WERI-Rb-1 (cell line): ENCODE measurements at regions not wholly inside any gene's neighbourhood (a gene's known extent, or its start where the extent isn't known, plus 50 kb on each side); places are given as distances from the start of the nearest gene placed in this dataset.

Experiments
- DNase-seq: peaks from one replicate; pipeline ENCODE4 v3.0.0-alpha.2; 2020
- H3K27ac ChIP-seq: fragments of 250-450 bp; sonication (Bioruptor Pico); 2 replicates; pipeline ENCODE4 v1.5.1; 2020; ENCODE audit warnings: mild to moderate bottlenecking, moderate library complexity
- H3K27me3 ChIP-seq: fragments of 250-450 bp; sonication (Bioruptor Pico); 2 replicates; pipeline ENCODE4 v1.5.1; 2021; ENCODE audit warnings: mild to moderate bottlenecking, low read depth, moderate library complexity; ENCODE audit not compliant: insufficient read depth, severe bottlenecking
- H3K36me3 ChIP-seq: fragments of 250-450 bp; sonication (Bioruptor Pico); 2 replicates; pipeline ENCODE4 v1.5.1; 2020; ENCODE audit warnings: mild to moderate bottlenecking, moderate library complexity
- H3K4me3 ChIP-seq: 2 replicates; pipeline ENCODE4 v1.5.1; 2011; ENCODE audit warnings: low read depth, mild to moderate bottlenecking, control low read depth, low read length
- H3K9me3 ChIP-seq: fragments of 250-450 bp; sonication (Bioruptor Pico); 2 replicates; pipeline ENCODE4 v1.5.1; 2021; ENCODE audit warnings: mild to moderate bottlenecking, moderate library complexity; ENCODE audit not compliant: severe bottlenecking
- CTCF ChIP-seq: IDR thresholded peaks from 2 replicates; pipeline ENCODE4 v1.5.1; 2011; ENCODE audit warnings: low read depth, mild to moderate bottlenecking, control low read depth, inconsistent platforms, low read length

DNA sequence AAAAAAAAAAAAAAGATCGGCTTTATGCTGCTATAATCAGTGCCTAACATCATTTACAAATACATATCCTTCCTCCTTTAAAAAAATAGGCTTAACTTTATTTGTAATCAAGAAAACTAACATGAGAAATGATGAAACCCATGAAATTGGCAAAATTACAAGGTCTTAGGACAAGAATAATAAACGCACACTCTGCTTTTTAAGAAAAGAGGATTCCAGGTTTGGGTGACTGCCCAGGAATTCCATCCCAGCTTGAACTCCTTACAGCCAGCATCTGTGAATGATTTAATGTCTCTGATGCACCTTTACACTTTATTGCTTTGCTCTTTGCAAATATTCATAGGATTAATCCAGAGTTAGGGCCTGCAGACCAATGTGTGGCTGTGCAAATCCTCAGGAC, 196.0 kb downstream of the CBLN1 start:
- no peak for DNase-seq
- Histone ChIP-seq H3K4me3 (no peak overlapping the region), H3K9me3 (no peaks in the 10 kb centered on the region), H3K36me3 (no peaks in the 10 kb centered on the region), H3K27me3 (no peaks in the 10 kb centered on the region), H3K27ac (no peak overlapping the region)
- no peak for TF ChIP-seq CTCF

GRCh38 chr16:49084628-49085390, 196.8 kb downstream of the CBLN1 start:
- no peaks in the 10 kb centered on the region for H3K9me3 ChIP-seq
- DNase-seq = no peak
- H3K27ac ChIP-seq = no peak overlapping the region
- no peaks in the 10 kb centered on the region for H3K36me3 ChIP-seq
- no peak for TF ChIP-seq CTCF
- H3K27me3 ChIP-seq = no peaks in the 10 kb centered on the region
- H3K4me3 ChIP-seq = no peak overlapping the region

GRCh38 chr16:49081554-49081953, 200.1 kb downstream of the CBLN1 start:
- DNase-seq = no peak
- TF ChIP-seq CTCF = no peak
- no peak overlapping the region for H3K27ac ChIP-seq
- H3K4me3 ChIP-seq = no peak overlapping the region
- no peaks in the 10 kb centered on the region for H3K36me3 ChIP-seq
- H3K9me3 ChIP-seq = peaks cover 4% of the 10 kb centered on the region
- H3K27me3 ChIP-seq = no peaks in the 10 kb centered on the region

DNA sequence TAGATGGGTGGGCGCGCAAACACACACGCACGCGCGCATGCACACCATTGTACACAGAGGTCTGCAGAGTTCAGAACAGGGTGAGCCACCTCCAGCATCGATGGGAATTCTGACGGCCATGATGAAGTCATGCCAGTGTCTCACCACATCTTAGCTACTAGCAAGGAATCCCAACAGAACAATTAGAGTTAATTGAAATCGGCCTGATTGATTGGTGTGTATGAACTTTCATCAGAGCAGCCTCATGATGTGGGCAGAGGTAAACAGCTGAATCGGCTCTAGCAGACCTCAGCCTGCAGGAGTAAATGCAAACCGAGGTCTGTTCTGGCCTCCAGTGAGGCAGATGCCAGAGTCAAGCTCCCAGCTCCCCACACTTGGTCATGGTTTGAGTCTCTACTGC, 200.6 kb downstream of the CBLN1 start:
- Histone ChIP-seq H3K36me3 (no peaks in the 10 kb centered on the region), H3K27me3 (no peaks in the 10 kb centered on the region), H3K9me3 (peaks cover 4% of the 10 kb centered on the region), H3K27ac (no peak overlapping the region), H3K4me3 (no peak overlapping the region)
- TF ChIP-seq CTCF = no peak
- no peak for DNase-seq

GRCh38 chr16:49078571-49078970, 203.1 kb downstream of the CBLN1 start:
- TF ChIP-seq CTCF = no peak
- Histone ChIP-seq H3K36me3 (no peaks in the 10 kb centered on the region), H3K4me3 (no peak overlapping the region), H3K27me3 (no peaks in the 10 kb centered on the region), H3K27ac (no peak overlapping the region), H3K9me3 (peaks cover 4% of the 10 kb centered on the region)
- DNase-seq = no peak

DNA sequence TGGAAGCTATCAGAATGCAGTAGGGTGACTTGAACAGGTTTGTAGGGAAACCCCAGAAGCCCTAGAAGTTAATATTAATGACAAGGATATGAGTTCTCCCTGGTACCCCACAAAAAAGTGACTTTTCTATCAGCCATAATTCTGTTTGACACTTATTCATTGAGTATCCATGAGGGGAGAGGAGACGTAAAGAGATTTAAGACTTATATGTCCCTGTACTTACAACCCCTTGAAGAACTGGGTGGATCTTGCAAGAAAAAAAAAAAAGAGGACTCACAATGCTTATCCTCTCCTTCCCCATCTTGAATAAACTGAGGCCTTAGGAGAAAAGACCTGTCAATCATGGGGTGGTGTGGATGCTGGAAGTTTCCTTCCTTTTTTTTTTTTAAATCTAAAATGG, 203.5 kb downstream of the CBLN1 start:
- peaks cover 4% of the 10 kb centered on the region for H3K9me3 ChIP-seq
- DNase-seq = no peak

More for the DNA sequence above, 203.5 kb downstream of the CBLN1 start:
- no peaks in the 10 kb centered on the region for H3K27me3 ChIP-seq
- H3K4me3 ChIP-seq = no peak overlapping the region
- no peak for TF ChIP-seq CTCF
- H3K36me3 ChIP-seq = no peaks in the 10 kb centered on the region
- H3K27ac ChIP-seq = no peak overlapping the region
